ENCODE measurements at regions not wholly inside any gene's neighbourhood (a gene's known extent, or its start where the extent isn't known, plus 50 kb on each side); places are given as distances from the start of the nearest gene placed in this dataset.

- TF ChIP-seq, protein P1, sequence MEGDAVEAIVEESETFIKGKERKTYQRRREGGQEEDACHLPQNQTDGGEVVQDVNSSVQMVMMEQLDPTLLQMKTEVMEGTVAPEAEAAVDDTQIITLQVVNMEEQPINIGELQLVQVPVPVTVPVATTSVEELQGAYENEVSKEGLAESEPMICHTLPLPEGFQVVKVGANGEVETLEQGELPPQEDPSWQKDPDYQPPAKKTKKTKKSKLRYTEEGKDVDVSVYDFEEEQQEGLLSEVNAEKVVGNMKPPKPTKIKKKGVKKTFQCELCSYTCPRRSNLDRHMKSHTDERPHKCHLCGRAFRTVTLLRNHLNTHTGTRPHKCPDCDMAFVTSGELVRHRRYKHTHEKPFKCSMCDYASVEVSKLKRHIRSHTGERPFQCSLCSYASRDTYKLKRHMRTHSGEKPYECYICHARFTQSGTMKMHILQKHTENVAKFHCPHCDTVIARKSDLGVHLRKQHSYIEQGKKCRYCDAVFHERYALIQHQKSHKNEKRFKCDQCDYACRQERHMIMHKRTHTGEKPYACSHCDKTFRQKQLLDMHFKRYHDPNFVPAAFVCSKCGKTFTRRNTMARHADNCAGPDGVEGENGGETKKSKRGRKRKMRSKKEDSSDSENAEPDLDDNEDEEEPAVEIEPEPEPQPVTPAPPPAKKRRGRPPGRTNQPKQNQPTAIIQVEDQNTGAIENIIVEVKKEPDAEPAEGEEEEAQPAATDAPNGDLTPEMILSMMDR (IDR thresholded peaks at IDR 0.05), result no peak
- no peak for TF ChIP-seq POLR2AphosphoS5 (IDR thresholded peaks at IDR 0.05)
- TF ChIP-seq POLR2A (IDR thresholded peaks at IDR 0.05), result no peak
Observed at GRCh38 chr2:221005338-221005737, 566.8 kb downstream of the EPHA4 start.

Measured in breast epithelium (tissue), 3 donors.